ENCODE measurements at regions not wholly inside any gene's neighbourhood (a gene's known extent, or its start where the extent isn't known, plus 50 kb on each side); places are given as distances from the start of the nearest gene placed in this dataset.

DNA sequence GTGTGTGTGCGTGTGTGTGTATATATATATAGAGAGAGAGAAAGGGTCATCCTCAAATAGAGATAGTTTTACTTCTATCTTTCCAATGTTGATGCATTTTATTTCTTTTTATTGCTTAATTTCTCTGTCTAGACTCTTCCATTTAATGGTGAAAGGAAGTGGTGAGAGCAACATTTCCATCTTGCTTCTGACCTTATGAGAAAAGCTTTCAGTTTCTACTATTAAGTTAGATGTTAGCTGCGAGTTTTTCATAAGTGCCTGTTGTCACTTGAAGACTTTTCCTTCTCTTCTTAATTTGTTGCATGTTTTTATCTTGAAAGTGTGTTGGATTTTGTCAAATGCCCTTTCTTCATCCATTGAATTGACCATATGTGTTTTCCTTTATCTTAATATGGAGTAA lies 304.4 kb upstream of the FAR2 start:
- TF ChIP-seq, protein P1, sequence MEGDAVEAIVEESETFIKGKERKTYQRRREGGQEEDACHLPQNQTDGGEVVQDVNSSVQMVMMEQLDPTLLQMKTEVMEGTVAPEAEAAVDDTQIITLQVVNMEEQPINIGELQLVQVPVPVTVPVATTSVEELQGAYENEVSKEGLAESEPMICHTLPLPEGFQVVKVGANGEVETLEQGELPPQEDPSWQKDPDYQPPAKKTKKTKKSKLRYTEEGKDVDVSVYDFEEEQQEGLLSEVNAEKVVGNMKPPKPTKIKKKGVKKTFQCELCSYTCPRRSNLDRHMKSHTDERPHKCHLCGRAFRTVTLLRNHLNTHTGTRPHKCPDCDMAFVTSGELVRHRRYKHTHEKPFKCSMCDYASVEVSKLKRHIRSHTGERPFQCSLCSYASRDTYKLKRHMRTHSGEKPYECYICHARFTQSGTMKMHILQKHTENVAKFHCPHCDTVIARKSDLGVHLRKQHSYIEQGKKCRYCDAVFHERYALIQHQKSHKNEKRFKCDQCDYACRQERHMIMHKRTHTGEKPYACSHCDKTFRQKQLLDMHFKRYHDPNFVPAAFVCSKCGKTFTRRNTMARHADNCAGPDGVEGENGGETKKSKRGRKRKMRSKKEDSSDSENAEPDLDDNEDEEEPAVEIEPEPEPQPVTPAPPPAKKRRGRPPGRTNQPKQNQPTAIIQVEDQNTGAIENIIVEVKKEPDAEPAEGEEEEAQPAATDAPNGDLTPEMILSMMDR (optimal IDR thresholded peaks at IDR 0.05 in 1 of 3, IDR thresholded peaks at IDR 0.05 in 1 of 3, conservative IDR thresholded peaks at IDR 0.05 in 1 of 3; ENCODE audit: extremely low read depth in 1 of 3, insufficient read depth in 2 of 3, low read length in 3 of 3), result no peak
- TF ChIP-seq EZH2 (IDR thresholded peaks at IDR 0.05; ENCODE audit: low read length), result no peak

All from keratinocyte (primary cell).